ENCODE measurements at regions not wholly inside any gene's neighbourhood (a gene's known extent, or its start where the extent isn't known, plus 50 kb on each side); places are given as distances from the start of the nearest gene placed in this dataset.

DNA sequence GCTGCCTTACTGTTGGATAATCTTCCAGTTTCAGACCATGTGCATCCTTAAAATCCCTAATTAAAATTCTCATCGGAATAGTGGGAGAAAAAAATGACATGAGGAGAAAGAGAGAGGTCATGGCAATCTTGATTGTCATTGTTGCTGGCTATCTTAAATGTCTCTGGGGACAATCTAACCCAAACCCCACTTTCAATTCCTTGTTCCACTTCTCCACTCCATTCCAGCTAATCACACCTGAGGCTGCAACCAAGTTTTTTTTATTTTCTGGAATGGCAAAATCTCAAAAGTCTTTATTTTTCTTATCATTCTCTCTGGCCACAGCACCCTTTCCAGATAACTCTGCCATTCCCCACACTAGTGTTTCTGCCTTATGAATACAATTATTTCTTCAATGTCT lies 171.9 kb upstream of the RASA1 start:
- DNase-seq = no peak
- intact Hi-C loops (cut with DNase I) = no loop called here

DNA sequence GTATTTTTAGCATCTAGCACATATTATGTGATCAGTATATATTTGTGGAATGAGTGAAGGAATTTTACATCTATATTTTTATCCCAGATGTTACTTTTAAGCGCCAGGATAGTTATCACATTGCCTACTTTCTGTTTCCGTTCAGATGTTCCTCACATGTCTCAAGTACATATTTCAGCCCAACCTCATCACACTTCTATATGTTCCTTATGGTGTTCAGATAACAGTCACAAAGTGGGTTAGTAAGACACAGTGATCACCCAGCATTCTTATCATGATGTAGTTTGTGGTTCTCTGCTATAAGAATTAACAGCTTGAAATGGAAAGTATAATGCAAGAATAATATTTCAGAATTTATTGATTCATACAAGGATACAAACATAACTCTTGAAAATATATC lies 170.0 kb upstream of the RASA1 start:
- intact Hi-C loops (cut with DNase I) = no loop called here
- DNase-seq = no peak

DNA sequence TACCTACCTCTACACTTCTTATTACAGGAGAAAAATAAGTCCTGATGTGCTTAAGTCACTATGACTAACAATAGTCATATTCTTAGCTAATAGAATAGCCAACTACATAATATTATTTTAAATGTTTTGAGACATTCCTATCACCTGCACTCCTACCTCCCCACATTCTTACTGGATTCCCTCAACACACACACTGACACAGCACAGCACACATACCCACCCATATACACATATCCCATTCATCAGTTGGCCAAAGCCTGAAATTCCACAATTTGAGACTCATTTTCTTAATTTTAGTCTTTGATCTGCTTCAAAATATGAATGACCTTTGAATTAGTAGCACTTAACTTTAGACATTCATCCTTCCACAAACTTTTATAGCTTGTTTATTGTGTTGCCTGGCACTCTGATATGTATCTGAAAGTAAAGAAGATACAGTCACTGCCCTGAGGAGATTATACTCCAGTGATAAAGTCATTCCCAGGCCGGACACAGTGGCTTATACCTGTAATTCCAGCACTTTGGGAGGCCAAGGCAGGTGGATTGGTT lies 168.3 kb upstream of the RASA1 start:
- intact Hi-C loops (cut with DNase I) = no loop called here
- DNase-seq = no peak

DNA sequence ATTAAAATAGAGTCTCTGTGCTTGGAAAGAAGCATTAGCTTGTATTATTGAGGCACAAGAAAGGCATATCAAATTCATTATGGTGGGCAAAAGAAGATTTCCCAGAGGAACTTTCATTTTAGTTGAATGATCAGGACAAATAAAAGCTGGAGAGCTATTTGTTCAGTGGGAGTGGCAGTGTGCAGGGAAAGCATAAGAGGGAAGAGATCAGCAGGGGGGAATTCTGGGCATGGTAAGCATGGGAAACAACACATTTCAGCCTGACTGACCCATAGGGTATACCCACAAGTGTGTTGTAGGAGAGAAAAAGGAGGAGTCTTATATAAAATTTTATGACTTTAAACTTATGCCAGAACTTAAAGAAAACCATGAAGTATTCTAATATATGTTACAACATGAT lies 167.7 kb upstream of the RASA1 start:
- intact Hi-C loops (cut with DNase I) = no loop called here
- DNase-seq = no peak

- intact Hi-C loops (cut with DNase I) = no loop called here
- DNase-seq = no peak
These were observed 166.4 kb upstream of the RASA1 start for GRCh38 chr5:87101321-87101720.

DNA sequence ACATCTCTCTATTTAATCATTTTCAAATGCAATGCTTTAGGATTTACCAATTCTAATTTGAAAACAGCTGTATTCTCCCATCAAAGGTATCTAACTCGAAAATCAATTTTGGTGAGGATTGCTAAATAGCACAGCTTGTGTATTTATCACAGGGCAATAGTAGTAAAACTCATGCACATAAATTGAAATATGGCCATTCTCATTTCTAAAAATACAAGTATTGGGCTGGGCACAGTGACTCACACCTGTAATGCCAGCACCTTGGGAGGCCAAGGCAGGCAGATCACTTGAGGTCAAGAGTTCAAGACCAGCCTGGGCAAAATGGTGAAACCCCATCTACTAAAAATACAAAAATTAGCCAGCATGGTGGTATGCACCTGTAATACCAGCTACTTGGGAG lies 164.8 kb upstream of the RASA1 start:
- intact Hi-C loops (cut with DNase I) = no loop called here

DNA sequence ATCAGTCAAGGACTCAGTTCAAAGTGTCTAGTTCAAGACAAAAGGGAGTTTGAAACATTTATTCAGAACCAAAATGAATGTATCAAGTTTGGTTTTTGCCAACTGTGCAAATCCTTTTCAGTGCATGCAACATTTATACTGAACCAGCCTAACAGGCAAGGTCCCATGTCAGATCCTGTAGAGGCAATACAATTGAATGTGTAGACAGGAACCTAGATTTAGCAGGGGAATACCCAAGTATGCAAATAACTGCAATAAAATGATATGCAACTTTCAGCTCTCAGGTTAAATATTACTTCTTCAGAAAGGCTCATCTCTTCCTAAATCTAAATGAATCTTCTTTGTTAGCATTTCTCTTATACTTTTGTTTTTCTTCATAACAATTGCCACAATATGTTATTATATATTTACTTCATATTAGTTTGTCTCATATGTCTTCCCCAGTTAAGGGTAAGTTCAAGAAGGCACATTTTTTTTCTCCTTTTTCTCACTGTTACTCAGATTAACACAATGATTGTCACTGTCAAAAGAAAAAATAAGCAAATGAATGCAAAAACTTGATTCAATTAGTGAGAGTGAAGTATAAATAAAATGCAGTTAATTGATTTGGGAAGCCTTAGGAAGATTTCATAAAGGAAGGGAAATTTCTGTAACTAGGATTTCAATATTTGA lies 163.9 kb upstream of the RASA1 start:
- intact Hi-C loops (cut with DNase I) = no loop called here
- DNase-seq = no peak

More for the DNA sequence above, 164.8 kb upstream of the RASA1 start:
- DNase-seq = no peak

DNA sequence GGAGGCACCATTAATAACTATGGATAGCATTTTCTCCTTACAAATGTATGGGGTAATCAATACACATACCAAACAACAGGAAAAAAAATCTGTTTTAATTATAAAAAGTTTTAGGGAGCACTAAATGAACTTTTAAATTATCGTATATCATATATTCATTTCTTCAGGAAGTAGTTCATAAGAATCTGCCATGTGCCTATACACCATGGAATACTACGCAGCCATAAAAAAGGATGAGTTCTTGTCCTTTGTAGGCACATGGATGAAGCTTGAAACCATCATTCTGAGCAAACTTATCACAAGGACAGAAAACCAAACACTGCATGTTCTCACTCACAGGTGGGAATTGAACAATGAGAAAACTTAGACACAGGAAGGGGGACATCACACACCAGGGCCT lies 162.1 kb upstream of the RASA1 start:
- intact Hi-C loops (cut with DNase I) = no loop called here
- no peak for DNase-seq

GRCh38 chr5:87109746-87110145 lies 157.9 kb upstream of the RASA1 start:
- intact Hi-C loops (cut with DNase I) = no loop called here
- no peak for DNase-seq

DNA sequence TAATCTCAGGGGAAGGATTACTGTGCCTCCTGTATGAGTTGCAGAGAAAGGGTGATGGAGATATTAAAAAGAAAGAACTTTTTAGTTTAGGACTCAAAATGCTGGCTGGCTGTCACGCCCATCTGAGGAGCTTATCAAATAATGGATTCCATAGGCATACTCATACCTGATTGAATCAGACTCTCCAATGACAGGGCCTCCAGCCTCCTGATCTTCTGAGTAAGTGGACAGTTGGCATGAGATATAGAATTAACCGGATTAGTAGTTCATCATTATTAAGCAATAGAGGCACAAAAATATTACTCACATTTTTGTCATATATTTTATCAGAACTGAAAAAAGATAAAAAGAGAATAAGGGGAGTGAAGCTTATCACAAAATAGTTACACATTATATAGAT lies 157.0 kb upstream of the RASA1 start:
- intact Hi-C loops (cut with DNase I) = no loop called here
- DNase-seq = no peak

GRCh38 chr5:87113861-87114260 lies 153.8 kb upstream of the RASA1 start:
- intact Hi-C loops (cut with DNase I) = no loop called here
- DNase-seq = no peak

DNA sequence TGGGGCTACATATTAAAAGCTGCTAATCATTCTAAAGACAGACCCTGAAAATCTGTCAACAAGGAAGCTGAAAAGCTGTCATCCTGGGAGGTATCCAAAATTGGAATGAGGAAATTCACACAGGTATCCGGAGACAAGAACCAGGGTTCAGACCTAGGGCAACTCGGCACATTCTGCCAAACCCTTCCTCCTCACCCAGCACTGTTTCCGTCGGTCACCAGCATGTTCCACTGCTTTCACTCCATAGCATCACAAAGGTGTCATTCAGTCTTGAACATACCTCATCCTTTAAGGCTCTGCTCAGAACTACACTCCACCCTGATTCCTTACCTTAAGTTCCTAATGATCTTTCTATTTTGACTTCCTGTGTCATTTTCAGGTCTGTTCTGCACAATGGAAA lies 153.1 kb upstream of the RASA1 start:
- DNase-seq = no peak
- intact Hi-C loops (cut with DNase I) = no loop called here

GRCh38 chr5:87115839-87116364 lies 151.8 kb upstream of the RASA1 start:
- no peak for DNase-seq
- intact Hi-C loops (cut with DNase I) = no loop called here

DNA sequence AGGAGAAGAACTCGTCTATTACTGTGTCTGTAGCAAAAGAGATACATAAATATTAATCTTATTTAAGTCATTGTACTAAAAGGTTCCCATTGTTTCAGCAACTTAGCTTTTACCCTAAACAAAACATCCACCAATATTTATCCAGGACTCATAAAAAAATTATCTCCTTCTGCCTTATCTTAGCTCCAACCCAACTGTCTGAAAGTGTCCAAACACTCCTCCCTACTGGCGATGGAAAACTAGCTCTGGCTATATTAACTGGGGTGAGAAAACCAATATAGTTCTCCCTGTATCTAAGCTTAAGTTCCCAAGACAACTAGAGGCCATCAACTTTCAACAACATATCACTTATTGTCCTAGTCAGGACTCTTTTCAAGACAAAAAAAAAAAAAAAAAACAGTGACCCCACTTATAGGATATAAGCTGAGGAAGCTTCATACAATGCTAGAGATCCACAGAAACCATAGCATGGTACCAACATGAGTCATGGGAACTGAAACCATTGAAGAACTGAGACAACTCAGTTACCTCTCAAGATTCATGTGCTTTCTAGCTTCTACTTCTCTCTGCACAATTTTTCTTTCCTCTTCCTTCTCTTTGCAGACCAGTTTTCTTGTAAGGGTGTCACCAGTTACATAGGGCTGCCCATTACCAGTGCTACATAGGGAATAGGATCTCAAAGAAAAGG lies 150.7 kb upstream of the RASA1 start:
- DNase-seq = no peak
- intact Hi-C loops (cut with DNase I) = no loop called here

DNA sequence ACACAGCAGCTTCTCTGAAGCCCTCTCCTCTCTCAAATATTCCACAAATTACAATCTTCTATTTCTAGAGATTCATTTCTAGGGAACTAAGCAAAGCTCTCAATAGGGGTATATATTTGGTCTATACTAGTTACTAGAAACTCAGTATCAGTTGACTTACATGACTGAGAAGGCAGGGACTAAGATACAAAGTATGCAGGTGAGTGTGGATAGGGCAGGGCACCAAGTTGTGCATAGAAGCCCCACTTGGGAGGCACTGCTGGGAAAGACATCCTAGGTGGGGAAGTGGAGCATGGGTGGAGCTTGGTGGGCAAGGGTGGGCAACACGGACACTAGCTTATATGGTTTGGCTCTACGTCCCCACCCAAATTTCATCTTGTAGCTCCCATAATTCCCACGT lies 148.1 kb upstream of the RASA1 start:
- DNase-seq = no peak
- intact Hi-C loops (cut with DNase I) = no loop called here

DNA sequence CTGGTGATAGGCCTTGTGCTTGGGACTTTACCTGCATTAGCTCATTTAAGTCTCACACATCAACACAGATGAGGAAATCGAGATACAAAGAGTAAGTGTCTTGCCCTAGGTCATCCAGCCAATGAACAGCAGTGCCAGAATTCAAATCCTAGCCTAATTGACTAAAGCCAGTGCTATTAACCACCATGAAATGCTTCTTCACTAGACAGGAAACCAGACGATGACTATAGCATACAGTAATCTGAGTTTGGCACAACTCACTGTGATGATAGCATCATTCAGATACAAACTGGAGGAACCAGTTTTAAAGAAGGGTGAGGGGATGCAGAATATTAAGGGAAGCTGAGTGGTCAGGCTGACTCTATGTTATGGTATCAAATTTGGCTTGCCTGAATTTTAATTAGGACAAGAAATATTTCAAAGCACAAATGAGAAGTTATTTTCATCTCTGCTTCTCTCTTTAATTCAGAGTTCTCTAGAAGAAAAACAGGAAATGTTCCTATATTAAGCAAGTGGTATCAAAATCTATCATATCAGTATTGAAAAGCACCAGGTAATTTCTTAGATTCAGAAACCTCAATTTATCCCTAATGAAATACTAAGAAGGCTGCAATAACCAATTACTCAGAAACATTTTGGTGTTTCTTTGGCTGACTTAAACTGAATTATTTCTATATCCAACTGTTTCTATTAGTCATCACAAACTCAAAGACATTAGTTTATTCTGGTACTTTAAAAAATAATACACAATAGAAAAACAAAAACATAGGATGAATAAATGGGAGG lies 147.0 kb upstream of the RASA1 start:
- no peak for DNase-seq
- intact Hi-C loops (cut with DNase I) = no loop called here

DNA sequence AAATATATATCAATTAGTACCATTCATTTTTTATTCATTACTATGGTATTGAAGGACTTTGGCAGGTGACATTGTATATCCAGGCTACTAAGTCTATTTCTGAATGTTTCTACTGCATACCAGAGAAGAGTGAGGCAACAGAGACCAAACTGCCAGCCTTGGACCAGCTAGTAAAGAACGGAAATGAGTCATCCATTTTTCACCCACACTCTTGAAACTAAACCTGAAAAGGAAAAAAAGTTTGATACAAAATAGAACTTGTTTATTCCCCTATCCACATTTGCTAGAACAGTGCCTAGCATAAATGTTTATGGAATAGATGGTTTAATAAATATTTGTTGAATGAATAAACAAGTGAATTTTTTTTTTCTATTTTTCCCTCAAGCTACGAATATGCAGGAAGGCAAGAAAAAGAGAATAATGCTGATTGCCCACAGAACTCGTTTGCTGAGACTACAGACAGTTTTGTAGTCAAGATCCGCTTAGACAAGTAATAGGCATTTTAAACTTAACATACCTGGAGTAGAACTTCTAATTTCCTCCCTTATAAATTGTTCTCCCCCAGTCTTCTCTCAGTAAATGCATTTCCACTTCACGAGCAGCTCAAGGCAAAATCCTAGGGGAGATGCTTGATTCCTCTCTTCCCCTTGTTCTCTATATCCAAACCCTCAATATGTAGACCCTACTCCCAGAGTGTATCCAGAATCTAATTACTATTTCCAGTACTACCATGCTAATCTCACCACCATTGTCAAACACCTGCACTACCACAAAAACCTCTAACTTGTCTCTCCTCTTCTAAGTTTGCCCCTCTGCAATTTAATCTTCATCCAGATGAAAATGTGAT lies 146.2 kb upstream of the RASA1 start:
- DNase-seq = no peak

DNA sequence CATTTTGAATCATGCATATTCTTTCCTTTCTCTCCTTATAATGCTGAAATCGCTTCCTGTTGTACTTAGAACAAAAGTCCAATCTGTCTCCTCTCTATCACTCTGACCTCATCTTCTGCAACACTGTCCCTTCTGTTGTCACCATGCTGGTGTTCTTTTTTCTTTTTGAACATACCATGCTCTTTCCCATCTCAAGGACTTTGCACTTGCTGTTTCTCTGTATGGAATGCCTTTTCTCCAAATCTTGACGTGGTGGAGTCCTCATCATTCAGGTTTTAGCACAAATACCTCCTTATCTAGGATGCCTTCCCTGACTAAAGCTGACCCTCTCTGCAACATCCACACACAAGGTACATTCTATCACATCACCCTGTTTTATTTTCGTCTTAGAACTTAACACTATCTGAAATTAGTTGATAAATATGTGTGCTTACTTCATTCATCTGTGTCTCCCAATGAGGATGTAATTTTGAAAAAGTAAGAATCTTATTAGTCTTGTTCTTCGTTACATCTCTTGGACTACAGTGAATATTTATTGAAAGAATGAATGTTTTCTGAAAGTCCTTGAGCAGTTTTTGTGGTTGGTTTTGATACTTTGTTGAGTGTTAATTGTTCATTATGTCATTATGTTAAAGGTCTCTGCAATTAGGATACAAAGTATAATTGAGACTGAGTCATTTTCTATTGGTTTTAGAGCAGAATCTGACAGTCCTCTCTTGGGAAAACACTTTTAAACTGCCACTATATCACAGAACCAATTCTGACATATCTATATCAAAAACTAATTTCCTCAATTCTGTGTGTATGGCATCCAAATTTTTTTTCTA lies 145.3 kb upstream of the RASA1 start:
- DNase-seq = no peak
- intact Hi-C loops (cut with DNase I) = no loop called here

More for the DNA sequence above, 146.2 kb upstream of the RASA1 start:
- intact Hi-C loops (cut with DNase I) = no loop called here

- intact Hi-C loops (cut with DNase I) = no loop called here
These were observed 141.9 kb upstream of the RASA1 start for GRCh38 chr5:87125766-87126165.

More at GRCh38 chr5:87125766-87126165, 141.9 kb upstream of the RASA1 start:
- no peak for DNase-seq

All from posterior cingulate gyrus (tissue), 11 donors.